ENCODE measurements at regions not wholly inside any gene's neighbourhood (a gene's known extent, or its start where the extent isn't known, plus 50 kb on each side); places are given as distances from the start of the nearest gene placed in this dataset.

- no peak for TF ChIP-seq FOXC1 (CRISPR knock-in tag; IDR thresholded peaks at IDR 0.05; ENCODE audit: borderline replicate concordance)
- TF ChIP-seq, protein P1, sequence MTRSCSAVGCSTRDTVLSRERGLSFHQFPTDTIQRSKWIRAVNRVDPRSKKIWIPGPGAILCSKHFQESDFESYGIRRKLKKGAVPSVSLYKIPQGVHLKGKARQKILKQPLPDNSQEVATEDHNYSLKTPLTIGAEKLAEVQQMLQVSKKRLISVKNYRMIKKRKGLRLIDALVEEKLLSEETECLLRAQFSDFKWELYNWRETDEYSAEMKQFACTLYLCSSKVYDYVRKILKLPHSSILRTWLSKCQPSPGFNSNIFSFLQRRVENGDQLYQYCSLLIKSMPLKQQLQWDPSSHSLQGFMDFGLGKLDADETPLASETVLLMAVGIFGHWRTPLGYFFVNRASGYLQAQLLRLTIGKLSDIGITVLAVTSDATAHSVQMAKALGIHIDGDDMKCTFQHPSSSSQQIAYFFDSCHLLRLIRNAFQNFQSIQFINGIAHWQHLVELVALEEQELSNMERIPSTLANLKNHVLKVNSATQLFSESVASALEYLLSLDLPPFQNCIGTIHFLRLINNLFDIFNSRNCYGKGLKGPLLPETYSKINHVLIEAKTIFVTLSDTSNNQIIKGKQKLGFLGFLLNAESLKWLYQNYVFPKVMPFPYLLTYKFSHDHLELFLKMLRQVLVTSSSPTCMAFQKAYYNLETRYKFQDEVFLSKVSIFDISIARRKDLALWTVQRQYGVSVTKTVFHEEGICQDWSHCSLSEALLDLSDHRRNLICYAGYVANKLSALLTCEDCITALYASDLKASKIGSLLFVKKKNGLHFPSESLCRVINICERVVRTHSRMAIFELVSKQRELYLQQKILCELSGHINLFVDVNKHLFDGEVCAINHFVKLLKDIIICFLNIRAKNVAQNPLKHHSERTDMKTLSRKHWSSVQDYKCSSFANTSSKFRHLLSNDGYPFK (CRISPR knock-in tag; IDR thresholded peaks at IDR 0.05; ENCODE audit: borderline replicate concordance): no peak
- TF ChIP-seq, protein P2, sequence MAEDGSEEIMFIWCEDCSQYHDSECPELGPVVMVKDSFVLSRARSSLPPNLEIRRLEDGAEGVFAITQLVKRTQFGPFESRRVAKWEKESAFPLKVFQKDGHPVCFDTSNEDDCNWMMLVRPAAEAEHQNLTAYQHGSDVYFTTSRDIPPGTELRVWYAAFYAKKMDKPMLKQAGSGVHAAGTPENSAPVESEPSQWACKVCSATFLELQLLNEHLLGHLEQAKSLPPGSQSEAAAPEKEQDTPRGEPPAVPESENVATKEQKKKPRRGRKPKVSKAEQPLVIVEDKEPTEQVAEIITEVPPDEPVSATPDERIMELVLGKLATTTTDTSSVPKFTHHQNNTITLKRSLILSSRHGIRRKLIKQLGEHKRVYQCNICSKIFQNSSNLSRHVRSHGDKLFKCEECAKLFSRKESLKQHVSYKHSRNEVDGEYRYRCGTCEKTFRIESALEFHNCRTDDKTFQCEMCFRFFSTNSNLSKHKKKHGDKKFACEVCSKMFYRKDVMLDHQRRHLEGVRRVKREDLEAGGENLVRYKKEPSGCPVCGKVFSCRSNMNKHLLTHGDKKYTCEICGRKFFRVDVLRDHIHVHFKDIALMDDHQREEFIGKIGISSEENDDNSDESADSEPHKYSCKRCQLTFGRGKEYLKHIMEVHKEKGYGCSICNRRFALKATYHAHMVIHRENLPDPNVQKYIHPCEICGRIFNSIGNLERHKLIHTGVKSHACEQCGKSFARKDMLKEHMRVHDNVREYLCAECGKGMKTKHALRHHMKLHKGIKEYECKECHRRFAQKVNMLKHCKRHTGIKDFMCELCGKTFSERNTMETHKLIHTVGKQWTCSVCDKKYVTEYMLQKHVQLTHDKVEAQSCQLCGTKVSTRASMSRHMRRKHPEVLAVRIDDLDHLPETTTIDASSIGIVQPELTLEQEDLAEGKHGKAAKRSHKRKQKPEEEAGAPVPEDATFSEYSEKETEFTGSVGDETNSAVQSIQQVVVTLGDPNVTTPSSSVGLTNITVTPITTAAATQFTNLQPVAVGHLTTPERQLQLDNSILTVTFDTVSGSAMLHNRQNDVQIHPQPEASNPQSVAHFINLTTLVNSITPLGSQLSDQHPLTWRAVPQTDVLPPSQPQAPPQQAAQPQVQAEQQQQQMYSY (CRISPR knock-in tag; IDR thresholded peaks at IDR 0.05): no peak
- TF ChIP-seq PREB (CRISPR knock-in tag; IDR thresholded peaks at IDR 0.05): no peak
These were observed 168.0 kb upstream of the PACRGL start (continued) for GRCh38 chr4:20532116-20532790.
